ENCODE measurements at regions not wholly inside any gene's neighbourhood (a gene's known extent, or its start where the extent isn't known, plus 50 kb on each side); places are given as distances from the start of the nearest gene placed in this dataset.

DNA sequence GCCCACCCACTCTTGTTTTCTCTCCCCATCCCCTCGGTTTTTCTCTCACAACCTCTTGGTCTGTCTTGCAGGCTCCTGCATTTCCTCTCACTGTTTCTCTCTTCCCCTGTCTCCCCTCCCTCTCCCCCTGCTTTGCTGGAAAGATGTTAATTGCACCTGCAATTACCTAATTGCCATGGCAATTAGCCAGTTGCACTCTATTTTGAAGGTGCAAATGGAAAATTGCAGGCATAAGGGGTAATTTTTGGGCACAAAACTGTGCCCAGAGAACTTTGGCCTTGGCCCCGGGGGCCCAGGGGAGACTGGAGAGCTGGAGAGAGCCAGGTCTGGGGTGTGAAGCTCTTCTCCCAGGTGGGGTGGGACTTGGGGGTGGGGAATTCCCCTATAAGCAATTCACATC lies 164.5 kb upstream of the TLE3 start:
- peaks cover 8 to 11% of the 10 kb centered on the region in 2 donors for H3K4me1 ChIP-seq
- intact Hi-C loops (cut with DNase I; ENCODE audit: low total_unique reads) = loop anchor here (5.0 kb wide), 1 partner anchor 475 kb away; no protein-coding TSS in a partner anchor
- no peak for DNase-seq (ENCODE audit: low spot score in 2 of 2)

GRCh38 chr15:70261083-70261482 lies 163.4 kb upstream of the TLE3 start:
- Histone ChIP-seq H3K4me1 (peaks cover 0 to 11% of the 10 kb centered on the region in 2 donors), H3K9me3 (no peaks in the 10 kb centered on the region), H3K4me3 (no peak overlapping the region), H3K36me3 (no peaks in the 10 kb centered on the region), H3K27ac (no peak overlapping the region), H3K27me3 (no peaks in the 10 kb centered on the region)
- intact Hi-C loops (cut with DNase I; ENCODE audit: low total_unique reads) = loop anchor here (5.0 kb wide), 1 partner anchor 474 kb away; no protein-coding TSS in a partner anchor
- DNase-seq (ENCODE audit: low spot score in 2 of 2) = no peak
- no peak for TF ChIP-seq POLR2AphosphoS5 (IDR thresholded peaks at IDR 0.05)
- no peak for TF ChIP-seq POLR2A (IDR thresholded peaks at IDR 0.05)
- TF ChIP-seq, protein P1, sequence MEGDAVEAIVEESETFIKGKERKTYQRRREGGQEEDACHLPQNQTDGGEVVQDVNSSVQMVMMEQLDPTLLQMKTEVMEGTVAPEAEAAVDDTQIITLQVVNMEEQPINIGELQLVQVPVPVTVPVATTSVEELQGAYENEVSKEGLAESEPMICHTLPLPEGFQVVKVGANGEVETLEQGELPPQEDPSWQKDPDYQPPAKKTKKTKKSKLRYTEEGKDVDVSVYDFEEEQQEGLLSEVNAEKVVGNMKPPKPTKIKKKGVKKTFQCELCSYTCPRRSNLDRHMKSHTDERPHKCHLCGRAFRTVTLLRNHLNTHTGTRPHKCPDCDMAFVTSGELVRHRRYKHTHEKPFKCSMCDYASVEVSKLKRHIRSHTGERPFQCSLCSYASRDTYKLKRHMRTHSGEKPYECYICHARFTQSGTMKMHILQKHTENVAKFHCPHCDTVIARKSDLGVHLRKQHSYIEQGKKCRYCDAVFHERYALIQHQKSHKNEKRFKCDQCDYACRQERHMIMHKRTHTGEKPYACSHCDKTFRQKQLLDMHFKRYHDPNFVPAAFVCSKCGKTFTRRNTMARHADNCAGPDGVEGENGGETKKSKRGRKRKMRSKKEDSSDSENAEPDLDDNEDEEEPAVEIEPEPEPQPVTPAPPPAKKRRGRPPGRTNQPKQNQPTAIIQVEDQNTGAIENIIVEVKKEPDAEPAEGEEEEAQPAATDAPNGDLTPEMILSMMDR (IDR thresholded peaks at IDR 0.05) = no peak

More for the DNA sequence above, 164.5 kb upstream of the TLE3 start:
- Histone ChIP-seq H3K27ac (no peak overlapping the region), H3K36me3 (no peaks in the 10 kb centered on the region), H3K9me3 (no peaks in the 10 kb centered on the region), H3K4me3 (no peak overlapping the region), H3K27me3 (no peaks in the 10 kb centered on the region)
- TF ChIP-seq POLR2AphosphoS5 (IDR thresholded peaks at IDR 0.05) (no peak), POLR2A (IDR thresholded peaks at IDR 0.05) (no peak)
- TF ChIP-seq, protein P1 (IDR thresholded peaks at IDR 0.05) = no peak

- Histone ChIP-seq H3K4me1 (peaks cover 0 to 11% of the 10 kb centered on the region in 2 donors), H3K4me3 (no peak overlapping the region), H3K27ac (no peak overlapping the region), H3K9me3 (no peaks in the 10 kb centered on the region), H3K36me3 (no peaks in the 10 kb centered on the region), H3K27me3 (no peaks in the 10 kb centered on the region)
- intact Hi-C loops (cut with DNase I; ENCODE audit: low total_unique reads) = loop anchor here (5.0 kb wide), 1 partner anchor 473 kb away; no protein-coding TSS in a partner anchor
- TF ChIP-seq, protein P1 (IDR thresholded peaks at IDR 0.05) = no peak
- TF ChIP-seq POLR2A (IDR thresholded peaks at IDR 0.05) (no peak), POLR2AphosphoS5 (IDR thresholded peaks at IDR 0.05) (no peak)
- DNase-seq (ENCODE audit: low spot score in 2 of 2) = no peak
Observed at GRCh38 chr15:70260580-70260979, 162.9 kb upstream of the TLE3 start.

- intact Hi-C loops (cut with DNase I; ENCODE audit: low total_unique reads) = loop anchor here (5.0 kb wide), 1 partner anchor 473 kb away; no protein-coding TSS in a partner anchor
- Histone ChIP-seq H3K4me3 (no peak overlapping the region), H3K27ac (no peak overlapping the region), H3K4me1 (peaks cover 0 to 11% of the 10 kb centered on the region in 2 donors), H3K36me3 (no peaks in the 10 kb centered on the region), H3K27me3 (no peaks in the 10 kb centered on the region), H3K9me3 (no peaks in the 10 kb centered on the region)
- TF ChIP-seq POLR2A (IDR thresholded peaks at IDR 0.05) (no peak), POLR2AphosphoS5 (IDR thresholded peaks at IDR 0.05) (no peak)
- TF ChIP-seq, protein P1 (IDR thresholded peaks at IDR 0.05) = no peak
- DNase-seq (ENCODE audit: low spot score in 2 of 2) = no peak
Observed at GRCh38 chr15:70259640-70260508, 162.2 kb upstream of the TLE3 start.

GRCh38 chr15:70259028-70259424 lies 161.3 kb upstream of the TLE3 start:
- TF ChIP-seq POLR2AphosphoS5 (IDR thresholded peaks at IDR 0.05) (no peak), POLR2A (IDR thresholded peaks at IDR 0.05) (no peak)
- TF ChIP-seq, protein P1 (IDR thresholded peaks at IDR 0.05) = no peak
- no peak overlapping the region for H3K4me3 ChIP-seq
- no peaks in the 10 kb centered on the region for H3K27me3 ChIP-seq
- intact Hi-C loops (cut with DNase I; ENCODE audit: low total_unique reads) = no loop called here
- no peaks in the 10 kb centered on the region for H3K9me3 ChIP-seq
- H3K36me3 ChIP-seq = no peaks in the 10 kb centered on the region
- no peak overlapping the region for H3K27ac ChIP-seq
- H3K4me1 ChIP-seq = peaks cover 0 to 11% of the 10 kb centered on the region in 2 donors
- peak in 1 of 2 donors; percentile 75 for DNase-seq (ENCODE audit: low spot score in 2 of 2)
